ENCODE measurements at regions not wholly inside any gene's neighbourhood (a gene's known extent, or its start where the extent isn't known, plus 50 kb on each side); places are given as distances from the start of the nearest gene placed in this dataset.

- TF ChIP-seq POLR2A (IDR thresholded peaks at IDR 0.05), result no peak
- no peak for TF ChIP-seq CTCF (IDR thresholded peaks at IDR 0.05)
These were observed 1189.6 kb downstream of the PCDH18 start for GRCh38 chr4:136342666-136343065.
